Esophagus muscularis mucosa (tissue), 3 donors: ENCODE measurements at regions not wholly inside any gene's neighbourhood (a gene's known extent, or its start where the extent isn't known, plus 50 kb on each side); places are given as distances from the start of the nearest gene placed in this dataset.

Experiments
- POLR2A ChIP-seq: fragments of 450-650 bp; IDR thresholded peaks from one replicate; pipeline ENCODE4 v1.6.1; 2017; ENCODE audit warnings: antibody characterized with exemption, moderate library complexity, mild to moderate bottlenecking, low read depth
- TF ChIP-seq, protein P1 (sequence below), 3 experiments: fragments of 200-600 bp in 2 of 3; fragments of 450-650 bp in 1 of 3; sonication (generic) in 2 of 3; IDR thresholded peaks; one replicate each; pipeline ENCODE4 v1.5.1; 2017 to 2019; ENCODE audit warnings: antibody characterized with exemption in 3 of 3, mild to moderate bottlenecking in 2 of 3, moderate library complexity in 1 of 3

DNA sequence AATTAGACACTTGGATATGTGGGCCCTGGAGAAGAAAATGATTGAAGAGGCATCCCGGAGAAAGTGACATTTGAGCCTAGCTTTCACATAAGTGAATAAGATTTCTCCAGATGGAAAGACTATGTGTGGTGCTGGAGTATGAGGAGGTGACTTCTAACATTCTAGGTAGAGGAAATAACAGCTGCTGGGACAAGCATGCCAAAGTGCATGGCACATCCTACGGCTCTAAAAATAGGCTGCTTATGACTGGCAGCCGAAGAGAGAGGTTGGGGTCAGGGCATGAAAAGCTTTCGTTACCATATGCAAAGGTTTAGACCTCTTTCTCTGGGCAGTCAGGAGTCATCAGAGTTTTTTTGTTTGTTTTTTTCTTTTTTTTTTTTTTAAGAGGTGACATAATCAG is 142.0 kb downstream of the SOX3 start:
- TF ChIP-seq, protein P1, sequence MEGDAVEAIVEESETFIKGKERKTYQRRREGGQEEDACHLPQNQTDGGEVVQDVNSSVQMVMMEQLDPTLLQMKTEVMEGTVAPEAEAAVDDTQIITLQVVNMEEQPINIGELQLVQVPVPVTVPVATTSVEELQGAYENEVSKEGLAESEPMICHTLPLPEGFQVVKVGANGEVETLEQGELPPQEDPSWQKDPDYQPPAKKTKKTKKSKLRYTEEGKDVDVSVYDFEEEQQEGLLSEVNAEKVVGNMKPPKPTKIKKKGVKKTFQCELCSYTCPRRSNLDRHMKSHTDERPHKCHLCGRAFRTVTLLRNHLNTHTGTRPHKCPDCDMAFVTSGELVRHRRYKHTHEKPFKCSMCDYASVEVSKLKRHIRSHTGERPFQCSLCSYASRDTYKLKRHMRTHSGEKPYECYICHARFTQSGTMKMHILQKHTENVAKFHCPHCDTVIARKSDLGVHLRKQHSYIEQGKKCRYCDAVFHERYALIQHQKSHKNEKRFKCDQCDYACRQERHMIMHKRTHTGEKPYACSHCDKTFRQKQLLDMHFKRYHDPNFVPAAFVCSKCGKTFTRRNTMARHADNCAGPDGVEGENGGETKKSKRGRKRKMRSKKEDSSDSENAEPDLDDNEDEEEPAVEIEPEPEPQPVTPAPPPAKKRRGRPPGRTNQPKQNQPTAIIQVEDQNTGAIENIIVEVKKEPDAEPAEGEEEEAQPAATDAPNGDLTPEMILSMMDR (IDR thresholded peaks at IDR 0.05), result no peak
- no peak for TF ChIP-seq POLR2A
